ENCODE measurements at regions not wholly inside any gene's neighbourhood (a gene's known extent, or its start where the extent isn't known, plus 50 kb on each side); places are given as distances from the start of the nearest gene placed in this dataset.

DNA sequence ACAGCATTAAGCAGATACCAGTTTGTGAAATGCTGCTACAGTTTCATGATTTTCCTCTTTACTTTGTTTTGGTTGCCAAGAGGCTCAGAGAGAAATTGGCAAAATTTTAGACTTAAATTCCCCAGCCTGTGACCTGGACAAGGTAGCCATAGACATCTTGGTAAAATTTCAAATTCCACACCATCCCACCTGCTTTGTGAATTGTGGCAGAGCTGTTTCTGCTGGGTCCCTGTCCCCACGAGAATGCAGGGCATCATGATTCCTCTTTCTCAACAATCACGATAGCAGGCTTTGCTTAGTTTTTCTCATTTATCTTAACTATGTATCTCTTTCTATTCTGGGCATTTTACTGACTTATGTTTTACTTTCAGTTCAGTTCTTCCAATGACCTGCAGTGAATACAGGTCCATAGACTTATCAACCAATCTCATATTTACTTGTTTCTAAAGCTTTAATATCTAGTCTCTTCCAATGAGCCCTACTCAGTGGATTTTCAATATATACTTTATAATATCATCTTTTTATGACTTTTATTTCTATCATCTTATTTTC lies 351.6 kb downstream of the SOCS6 start:
- H3K27me3 Mint-ChIP-seq (ENCODE audit: low read depth) = peaks cover 12% of the 10 kb centered on the region
- no peak overlapping the region for H3K27ac Mint-ChIP-seq

DNA sequence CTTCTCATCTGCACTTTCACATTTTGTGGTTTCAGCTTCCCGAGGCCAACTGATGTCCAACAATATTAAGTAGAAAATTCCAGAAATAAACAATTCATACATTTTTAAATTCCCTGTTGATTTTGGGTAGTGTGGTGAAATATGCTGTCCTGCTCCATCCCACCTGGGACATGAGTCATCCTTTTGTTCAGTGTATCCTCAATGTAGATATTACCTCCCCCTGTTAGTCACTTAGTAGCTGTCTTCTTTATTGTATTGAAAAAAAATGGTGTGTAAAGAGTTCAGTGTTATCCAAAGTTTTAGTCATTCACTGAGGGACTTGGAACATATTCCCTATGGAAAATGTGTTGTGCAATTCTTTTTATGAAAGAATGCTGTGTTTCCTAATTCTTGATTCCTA lies 348.1 kb downstream of the SOCS6 start:
- TF ChIP-seq, protein P1, sequence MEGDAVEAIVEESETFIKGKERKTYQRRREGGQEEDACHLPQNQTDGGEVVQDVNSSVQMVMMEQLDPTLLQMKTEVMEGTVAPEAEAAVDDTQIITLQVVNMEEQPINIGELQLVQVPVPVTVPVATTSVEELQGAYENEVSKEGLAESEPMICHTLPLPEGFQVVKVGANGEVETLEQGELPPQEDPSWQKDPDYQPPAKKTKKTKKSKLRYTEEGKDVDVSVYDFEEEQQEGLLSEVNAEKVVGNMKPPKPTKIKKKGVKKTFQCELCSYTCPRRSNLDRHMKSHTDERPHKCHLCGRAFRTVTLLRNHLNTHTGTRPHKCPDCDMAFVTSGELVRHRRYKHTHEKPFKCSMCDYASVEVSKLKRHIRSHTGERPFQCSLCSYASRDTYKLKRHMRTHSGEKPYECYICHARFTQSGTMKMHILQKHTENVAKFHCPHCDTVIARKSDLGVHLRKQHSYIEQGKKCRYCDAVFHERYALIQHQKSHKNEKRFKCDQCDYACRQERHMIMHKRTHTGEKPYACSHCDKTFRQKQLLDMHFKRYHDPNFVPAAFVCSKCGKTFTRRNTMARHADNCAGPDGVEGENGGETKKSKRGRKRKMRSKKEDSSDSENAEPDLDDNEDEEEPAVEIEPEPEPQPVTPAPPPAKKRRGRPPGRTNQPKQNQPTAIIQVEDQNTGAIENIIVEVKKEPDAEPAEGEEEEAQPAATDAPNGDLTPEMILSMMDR (IDR thresholded peaks at IDR 0.05; ENCODE audit: unreplicated experiment) = no peak
- Mint-ChIP-seq H3K4me3 (no peak overlapping the region), H3K4me1 (no peaks in the 10 kb centered on the region), H3K9me3 (peaks cover 5% of the 10 kb centered on the region), H3K27ac (no peak overlapping the region), H3K27me3 (ENCODE audit: low read depth) (peaks cover 6% of the 10 kb centered on the region), H3K36me3 (no peaks in the 10 kb centered on the region)
- DNase-seq (ENCODE audit: low spot score in 2 of 2, unreplicated experiment in 2 of 2) = no peak

More for the DNA sequence above, 351.6 kb downstream of the SOCS6 start:
- TF ChIP-seq, protein P1 (IDR thresholded peaks at IDR 0.05; ENCODE audit: unreplicated experiment) = no peak
- no peak overlapping the region for H3K4me3 Mint-ChIP-seq
- no peak for DNase-seq (ENCODE audit: low spot score in 2 of 2, unreplicated experiment in 2 of 2)
- H3K4me1 Mint-ChIP-seq = no peaks in the 10 kb centered on the region
- H3K36me3 Mint-ChIP-seq = no peaks in the 10 kb centered on the region
- H3K9me3 Mint-ChIP-seq = peaks cover 5% of the 10 kb centered on the region

DNA sequence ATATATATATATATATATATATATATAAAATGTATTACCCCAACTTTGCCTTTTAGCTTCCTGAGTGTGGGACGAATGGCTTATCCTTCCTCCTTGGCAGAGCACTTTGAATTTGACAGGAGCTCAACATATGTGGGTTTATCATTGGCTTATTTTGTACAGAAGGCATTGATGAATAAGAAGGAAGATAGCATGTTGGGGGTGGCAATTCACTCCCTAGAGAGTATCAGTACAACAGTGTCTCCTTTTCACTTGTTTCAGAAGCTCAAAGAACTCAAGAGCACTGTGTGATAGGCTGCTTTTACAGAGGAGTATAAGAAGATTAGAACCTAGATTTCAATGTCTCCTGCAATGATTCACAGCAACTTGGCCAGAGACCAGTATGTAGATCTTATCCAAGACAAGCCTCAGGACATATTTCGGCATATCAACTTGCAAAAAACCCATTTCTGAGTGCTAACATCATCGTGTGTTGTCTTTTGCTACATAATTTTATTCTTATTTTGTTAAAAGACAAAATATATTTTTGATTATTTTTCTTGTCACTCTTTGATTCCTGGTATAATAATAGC lies 345.8 kb downstream of the SOCS6 start:
- H3K9me3 Mint-ChIP-seq = peaks cover 5% of the 10 kb centered on the region
- no peaks in the 10 kb centered on the region for H3K36me3 Mint-ChIP-seq
- H3K4me1 Mint-ChIP-seq = no peaks in the 10 kb centered on the region
- TF ChIP-seq, protein P1 (IDR thresholded peaks at IDR 0.05; ENCODE audit: unreplicated experiment) = no peak
- peaks cover 4% of the 10 kb centered on the region for H3K27me3 Mint-ChIP-seq (ENCODE audit: low read depth)
- H3K27ac Mint-ChIP-seq = no peak overlapping the region
- no peak overlapping the region for H3K4me3 Mint-ChIP-seq
- DNase-seq (ENCODE audit: low spot score in 2 of 2, unreplicated experiment in 2 of 2) = no peak

DNA sequence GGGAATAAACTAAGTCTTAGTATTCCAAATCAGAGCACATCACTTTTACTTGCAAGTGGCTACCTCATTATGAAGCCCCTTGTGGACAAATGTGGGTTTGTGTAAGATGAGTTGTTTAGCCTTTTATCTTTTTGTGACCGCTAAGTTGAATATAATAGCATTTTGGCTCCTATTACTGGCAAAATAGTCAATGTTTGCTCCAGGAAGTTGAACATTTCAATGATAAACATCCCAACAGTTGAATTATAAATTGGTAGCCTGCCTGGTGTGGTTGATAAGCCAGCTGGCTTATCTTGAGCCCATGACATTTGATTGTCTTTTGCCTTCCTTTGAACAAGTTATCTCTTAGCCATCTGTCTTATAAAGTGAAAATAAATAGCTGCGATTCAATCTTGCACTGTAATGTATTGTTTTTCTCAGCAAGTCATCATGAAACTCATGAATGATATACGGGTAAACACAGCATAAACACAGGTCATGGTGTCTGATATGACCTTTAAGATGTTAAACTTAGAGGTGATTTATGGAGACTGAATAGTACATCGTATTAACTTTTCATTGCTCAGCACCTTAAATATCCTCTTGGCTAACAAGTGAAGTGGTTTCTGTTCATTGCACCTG lies 338.4 kb downstream of the SOCS6 start:
- H3K4me1 Mint-ChIP-seq = no peaks in the 10 kb centered on the region
- H3K4me3 Mint-ChIP-seq = no peak overlapping the region
- no peaks in the 10 kb centered on the region for H3K36me3 Mint-ChIP-seq
- H3K27ac Mint-ChIP-seq = no peak overlapping the region
- DNase-seq (ENCODE audit: low spot score in 2 of 2, unreplicated experiment in 2 of 2) = no peak
- TF ChIP-seq, protein P1 (IDR thresholded peaks at IDR 0.05; ENCODE audit: unreplicated experiment) = no peak
- peaks cover 12% of the 10 kb centered on the region for H3K27me3 Mint-ChIP-seq (ENCODE audit: low read depth)
- no peaks in the 10 kb centered on the region for H3K9me3 Mint-ChIP-seq

DNA sequence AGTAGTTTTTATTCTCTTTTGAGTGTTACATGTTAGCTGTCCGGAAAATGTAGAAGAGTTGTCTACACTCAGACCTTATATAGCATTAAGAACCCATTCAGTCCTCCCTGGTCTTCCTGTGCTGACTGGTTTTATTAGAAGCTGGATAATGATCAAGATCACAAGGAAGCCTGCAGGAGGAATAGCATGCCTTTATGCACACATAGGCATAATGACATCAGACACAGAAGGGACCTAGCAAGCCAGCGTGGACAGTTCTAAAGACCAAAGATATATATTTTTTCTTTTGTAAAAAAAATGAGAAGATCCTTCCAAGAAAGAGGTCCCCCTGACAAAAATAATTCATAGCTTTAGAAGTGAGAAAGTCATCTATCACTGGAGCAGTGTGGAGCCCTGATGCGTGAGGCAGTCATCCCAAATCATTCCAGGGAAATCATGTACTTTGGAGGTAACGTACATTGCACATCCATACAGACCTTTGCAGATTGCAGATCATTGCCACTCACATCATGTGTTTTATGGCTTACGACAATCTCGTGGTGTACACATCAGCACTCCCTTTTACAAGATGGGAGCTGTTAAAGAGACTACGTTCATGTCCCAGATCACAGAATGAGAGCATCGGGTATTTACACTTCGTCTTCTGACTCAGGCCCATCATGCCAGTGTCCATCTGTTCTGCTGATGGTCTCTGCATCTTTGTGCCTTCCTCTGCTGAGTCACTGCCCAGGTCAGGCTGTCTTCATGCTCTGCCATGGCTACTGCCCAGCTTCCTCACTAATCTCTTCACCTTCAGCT lies 334.0 kb downstream of the SOCS6 start:
- Mint-ChIP-seq H3K9me3 (no peaks in the 10 kb centered on the region), H3K4me1 (no peaks in the 10 kb centered on the region), H3K27ac (no peak overlapping the region), H3K27me3 (ENCODE audit: low read depth) (peaks cover 19% of the 10 kb centered on the region), H3K4me3 (no peak overlapping the region), H3K36me3 (no peaks in the 10 kb centered on the region)
- TF ChIP-seq, protein P1 (IDR thresholded peaks at IDR 0.05; ENCODE audit: unreplicated experiment) = no peak
- DNase-seq (ENCODE audit: low spot score in 2 of 2, unreplicated experiment in 2 of 2) = no peak
